Calu3 (cell line): ENCODE measurements at regions not wholly inside any gene's neighbourhood (a gene's known extent, or its start where the extent isn't known, plus 50 kb on each side); places are given as distances from the start of the nearest gene placed in this dataset.

Source experiments
- BruUV-seq: library from RNA; stranded (reverse); fragments of 400-500 nt; replicated peaks from 2 replicates; lab custom pipeline; 2021; lab: Mats Ljungman, UMichigan
- CTCF ChIA-PET: fragments of 300-600 bp; sonication (Branson Sonifier 250); formaldehyde crosslinking; loops from one replicate; lab custom pipeline; 2022; ENCODE audit warnings: antibody characterized with exemption; lab: Charles Lee
- DNase-seq: peaks from one replicate; pipeline ENCODE4 v3.0.0; 2022
- H3K27ac Mint-ChIP-seq: one replicate; pipeline ENCODE4 v1.8.0; 2022; ENCODE audit warnings: mixed read lengths; ENCODE audit not compliant: unreplicated experiment
- H3K27me3 Mint-ChIP-seq: one replicate; pipeline ENCODE4 v1.8.0; 2022; ENCODE audit warnings: mixed read lengths; ENCODE audit not compliant: unreplicated experiment
- H3K36me3 Mint-ChIP-seq: one replicate; pipeline ENCODE4 v1.8.0; 2022; ENCODE audit warnings: mild to moderate bottlenecking, moderate library complexity, mixed read lengths; ENCODE audit not compliant: insufficient read depth, unreplicated experiment
- H3K4me1 Mint-ChIP-seq: one replicate; pipeline ENCODE4 v1.8.0; 2022; ENCODE audit warnings: mild to moderate bottlenecking, low read depth, mixed read lengths; ENCODE audit not compliant: unreplicated experiment
- H3K4me3 Mint-ChIP-seq: one replicate; pipeline ENCODE4 v1.8.0; 2022; ENCODE audit warnings: mild to moderate bottlenecking, low read depth, moderate library complexity, mixed read lengths; ENCODE audit not compliant: unreplicated experiment
- H3K9me3 Mint-ChIP-seq: one replicate; pipeline ENCODE4 v1.8.0; 2022; ENCODE audit warnings: low read depth, mixed read lengths; ENCODE audit not compliant: unreplicated experiment
- intact Hi-C: fragments of 100-400 bp; cut with micrococcal nuclease; formaldehyde crosslinking; loops from one replicate; pipeline ENCODE4 v1.10.0; 2022; ENCODE audit not compliant: unreplicated experiment
- TF ChIP-seq, protein P1 (sequence below): fragments of 200-600 bp; IDR thresholded peaks from one replicate; pipeline ENCODE4 v1.8.0; 2022; ENCODE audit warnings: antibody characterized with exemption; ENCODE audit not compliant: unreplicated experiment

DNA sequence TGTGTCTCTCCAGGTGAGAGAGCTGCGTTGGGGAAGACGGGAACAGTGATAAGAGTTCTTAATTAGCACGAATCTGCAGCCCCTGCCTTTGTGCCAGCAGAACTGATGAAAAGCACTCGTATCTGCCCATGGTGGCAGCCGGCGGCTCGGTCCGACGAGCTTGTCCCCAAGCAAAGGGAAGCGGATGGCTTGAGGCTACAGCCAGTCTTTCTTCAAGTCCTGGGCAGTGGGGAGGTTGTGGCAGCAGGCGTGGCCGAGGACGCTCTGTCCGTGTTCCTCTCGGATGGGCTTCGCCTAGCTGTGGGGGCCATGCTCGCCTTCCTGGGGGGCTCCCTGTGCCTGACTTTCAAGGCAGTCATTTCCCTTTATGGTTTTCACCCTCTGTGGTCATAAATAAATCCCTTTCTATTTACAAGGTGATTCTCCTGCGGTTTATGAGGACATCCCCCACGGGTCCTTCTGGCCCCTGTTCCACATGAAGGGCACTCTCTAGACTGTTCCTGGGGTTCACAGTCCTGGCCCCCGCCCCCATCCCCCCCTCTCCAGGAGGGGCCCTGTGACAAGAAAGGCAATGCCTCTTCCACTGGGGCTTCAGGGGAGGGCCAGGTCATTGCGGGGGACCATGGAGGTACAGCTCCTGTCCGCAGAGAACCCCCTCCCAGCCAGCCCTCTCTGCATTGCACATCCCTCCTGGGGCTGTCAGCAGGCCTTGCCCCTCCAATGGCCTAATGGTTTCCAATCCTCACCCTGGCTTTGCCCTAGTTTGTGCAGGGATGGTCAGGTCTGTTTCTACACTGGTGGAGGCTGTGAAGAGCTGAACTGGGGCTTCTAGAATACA, 1212.3 kb downstream of the BRD1 start:
- TF ChIP-seq, protein P1, sequence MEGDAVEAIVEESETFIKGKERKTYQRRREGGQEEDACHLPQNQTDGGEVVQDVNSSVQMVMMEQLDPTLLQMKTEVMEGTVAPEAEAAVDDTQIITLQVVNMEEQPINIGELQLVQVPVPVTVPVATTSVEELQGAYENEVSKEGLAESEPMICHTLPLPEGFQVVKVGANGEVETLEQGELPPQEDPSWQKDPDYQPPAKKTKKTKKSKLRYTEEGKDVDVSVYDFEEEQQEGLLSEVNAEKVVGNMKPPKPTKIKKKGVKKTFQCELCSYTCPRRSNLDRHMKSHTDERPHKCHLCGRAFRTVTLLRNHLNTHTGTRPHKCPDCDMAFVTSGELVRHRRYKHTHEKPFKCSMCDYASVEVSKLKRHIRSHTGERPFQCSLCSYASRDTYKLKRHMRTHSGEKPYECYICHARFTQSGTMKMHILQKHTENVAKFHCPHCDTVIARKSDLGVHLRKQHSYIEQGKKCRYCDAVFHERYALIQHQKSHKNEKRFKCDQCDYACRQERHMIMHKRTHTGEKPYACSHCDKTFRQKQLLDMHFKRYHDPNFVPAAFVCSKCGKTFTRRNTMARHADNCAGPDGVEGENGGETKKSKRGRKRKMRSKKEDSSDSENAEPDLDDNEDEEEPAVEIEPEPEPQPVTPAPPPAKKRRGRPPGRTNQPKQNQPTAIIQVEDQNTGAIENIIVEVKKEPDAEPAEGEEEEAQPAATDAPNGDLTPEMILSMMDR = no peak
- Mint-ChIP-seq H3K36me3 (peaks cover 4% of the 10 kb centered on the region), H3K9me3 (peaks cover 17% of the 10 kb centered on the region), H3K27ac (no peak overlapping the region), H3K4me3 (no peak overlapping the region), H3K27me3 (no peaks in the 10 kb centered on the region), H3K4me1 (no peaks in the 10 kb centered on the region)
- intact Hi-C loops = no loop called here
- no TSS peak for BruUV-seq
- CTCF ChIA-PET = no interaction called here
- no peak for DNase-seq

DNA sequence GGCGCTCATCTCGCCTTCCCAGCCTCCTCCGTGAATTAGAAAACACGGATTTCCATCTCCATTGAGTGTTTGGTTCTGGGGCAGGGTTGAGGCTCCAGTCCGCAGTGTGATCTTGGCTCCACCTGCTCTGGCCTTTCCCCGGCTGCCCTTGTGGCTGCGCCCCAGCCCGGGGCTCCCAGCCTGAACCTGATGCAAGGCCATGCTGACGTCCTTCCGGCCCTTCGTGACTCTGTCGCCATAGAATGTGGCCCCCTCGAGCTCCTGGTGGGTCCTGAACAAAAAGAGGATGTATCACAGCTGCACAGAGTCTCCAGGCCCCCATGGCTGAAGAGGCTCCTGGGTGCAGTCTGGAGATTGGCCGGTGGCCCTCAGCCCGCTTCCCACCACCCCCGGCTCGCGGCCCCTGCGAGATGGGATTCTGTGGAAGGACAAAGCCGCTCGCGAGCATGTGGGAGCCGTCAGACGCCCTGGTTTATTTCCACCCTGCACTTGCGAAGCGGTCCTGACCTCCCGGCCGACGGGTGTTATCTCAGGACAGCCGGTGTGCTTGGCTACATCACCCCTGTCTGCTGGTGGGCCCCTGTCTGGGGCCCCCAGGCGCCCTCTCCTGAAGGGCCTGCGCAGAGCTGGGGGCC, 1214.0 kb downstream of the BRD1 start:
- Mint-ChIP-seq H3K36me3 (peaks cover 4% of the 10 kb centered on the region), H3K4me1 (no peaks in the 10 kb centered on the region), H3K9me3 (peaks cover 14% of the 10 kb centered on the region), H3K27ac (no peak overlapping the region), H3K27me3 (no peaks in the 10 kb centered on the region), H3K4me3 (no peak overlapping the region)
- CTCF ChIA-PET = no interaction called here
- intact Hi-C loops = no loop called here
- BruUV-seq = no TSS peak
- DNase-seq = no peak
- TF ChIP-seq, protein P1 = no peak

DNA sequence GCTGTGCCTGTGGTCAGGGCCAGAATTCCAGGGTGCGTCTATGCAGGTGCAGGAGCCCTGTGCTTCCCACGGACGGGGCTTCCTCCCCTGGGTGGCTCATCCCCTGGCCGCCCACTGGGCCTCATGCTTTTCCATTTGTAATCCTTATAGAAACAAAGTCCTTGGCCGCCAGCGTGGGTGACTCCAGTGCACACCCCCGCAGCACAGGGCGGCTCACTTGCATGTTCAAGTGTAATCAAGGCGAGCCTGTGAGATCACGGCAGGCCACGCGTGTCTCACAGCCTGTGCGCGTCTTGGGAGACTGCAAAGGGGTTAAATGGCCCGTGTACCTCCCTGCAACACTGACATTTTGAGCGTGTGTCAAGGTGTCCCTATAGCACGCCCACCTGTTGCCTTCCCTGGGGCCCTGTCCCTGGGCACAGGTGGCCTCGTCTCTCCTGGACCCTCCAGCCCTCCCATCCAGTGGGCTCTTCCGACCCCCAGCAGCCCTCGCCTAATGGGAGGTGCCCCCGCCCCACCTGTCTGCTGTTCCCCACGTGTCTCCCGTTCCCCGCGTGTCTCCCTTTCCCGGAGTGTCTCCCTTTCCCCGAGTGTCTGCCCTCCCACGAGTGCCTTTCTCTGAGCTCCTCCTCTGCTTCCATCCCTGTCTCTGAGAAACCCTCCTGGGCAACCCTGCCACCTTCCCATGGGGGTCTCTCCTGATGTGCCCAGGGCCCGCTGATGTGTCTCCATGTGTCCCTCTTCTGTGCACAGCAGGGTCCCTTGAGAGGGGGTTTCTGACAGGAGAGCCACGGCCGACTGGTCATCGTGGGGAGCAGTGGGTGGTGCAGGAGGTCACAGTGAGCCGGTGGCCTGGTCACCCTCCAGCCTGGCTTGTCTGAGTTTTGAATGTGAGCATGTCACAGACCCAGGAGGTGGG, 1215.3 kb downstream of the BRD1 start:
- TF ChIP-seq, protein P1 = no peak
- intact Hi-C loops = no loop called here
- Mint-ChIP-seq H3K4me3 (no peak overlapping the region), H3K27me3 (no peaks in the 10 kb centered on the region), H3K27ac (no peak overlapping the region), H3K9me3 (peaks cover 19% of the 10 kb centered on the region), H3K36me3 (peaks cover 4% of the 10 kb centered on the region), H3K4me1 (no peaks in the 10 kb centered on the region)
- BruUV-seq = no TSS peak
- no peak for DNase-seq
- CTCF ChIA-PET = no interaction called here

DNA sequence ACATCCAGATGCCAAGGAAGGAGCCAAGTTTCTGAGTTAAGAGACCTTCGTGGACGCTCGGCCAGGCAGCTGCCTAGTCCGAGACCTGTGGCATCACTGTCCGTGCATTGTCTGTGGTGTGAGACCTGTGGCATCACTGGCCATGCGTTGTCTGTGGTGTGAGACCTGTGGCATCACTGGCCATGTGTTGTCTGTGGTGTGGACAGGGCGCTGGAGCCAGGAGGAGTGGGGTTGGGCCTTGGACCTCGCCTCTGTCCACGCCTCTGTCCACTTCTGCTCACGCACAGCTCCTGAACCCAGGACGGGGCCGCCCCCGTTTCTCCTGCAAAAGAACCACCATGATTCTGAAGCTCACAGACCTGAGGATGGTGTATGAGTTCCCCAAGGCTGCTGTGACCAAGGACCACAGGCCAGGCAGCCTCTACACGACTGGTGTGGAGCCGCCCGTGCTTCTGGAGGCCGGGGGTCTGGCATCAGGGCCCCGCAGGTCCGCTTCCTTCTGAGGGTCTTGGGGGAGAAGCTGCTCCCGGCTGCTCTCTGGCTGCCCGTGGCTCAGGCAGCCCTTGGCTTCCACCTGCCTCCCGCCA, 1218.3 kb downstream of the BRD1 start:
- no peak overlapping the region for H3K4me3 Mint-ChIP-seq
- CTCF ChIA-PET = no interaction called here
- TF ChIP-seq, protein P1 = no peak
- H3K36me3 Mint-ChIP-seq = peaks cover 6% of the 10 kb centered on the region
- no peaks in the 10 kb centered on the region for H3K27me3 Mint-ChIP-seq
- H3K4me1 Mint-ChIP-seq = no peaks in the 10 kb centered on the region
- no TSS peak for BruUV-seq
- H3K9me3 Mint-ChIP-seq = peaks cover 24% of the 10 kb centered on the region
- H3K27ac Mint-ChIP-seq = no peak overlapping the region
- intact Hi-C loops = no loop called here
- no peak for DNase-seq
